Transverse colon (tissue), 4 donors: ENCODE measurements at regions not wholly inside any gene's neighbourhood (a gene's known extent, or its start where the extent isn't known, plus 50 kb on each side); places are given as distances from the start of the nearest gene placed in this dataset.

Experiments used
- DNase-seq: peaks from one replicate; pipeline ENCODE4 v3.0.0-alpha.2; 2019
- H3K27ac ChIP-seq, 4 donors: fragments of 200-600 bp; sonication (generic); 2 replicates each; pipeline ENCODE4 v1.5.1; 2016 to 2018; ENCODE audit warnings: inconsistent platforms in 4 of 4
- H3K27me3 ChIP-seq: fragments of 200-600 bp; sonication (generic); 2 replicates; pipeline ENCODE4 v1.5.1; 2017; ENCODE audit warnings: inconsistent platforms
- H3K36me3 ChIP-seq, 4 donors: fragments of 200-600 bp; sonication (generic); 2 replicates each; pipeline ENCODE4 v1.5.1; 2017 to 2019; ENCODE audit warnings: inconsistent platforms in 4 of 4
- H3K4me1 ChIP-seq, 4 donors: fragments of 200-600 bp; sonication (generic); 2 replicates each; pipeline ENCODE4 v1.5.1; 2017 to 2020; ENCODE audit warnings: inconsistent platforms in 4 of 4
- H3K4me3 ChIP-seq, 4 donors: fragments of 200-600 bp; sonication (generic); 1 replicate in 1 of 4; 2 replicates in 3 of 4; pipeline versions ENCODE4 v1.5.1 to v1.6.1; 2017 to 2019; ENCODE audit warnings: inconsistent platforms in 4 of 4
- H3K9me3 ChIP-seq, 2 donors: fragments of 200-600 bp; sonication (generic); 2 replicates each; pipeline ENCODE4 v1.5.1; 2017 to 2019; ENCODE audit warnings: inconsistent platforms in 2 of 2
- EP300 ChIP-seq: sonication (generic); formaldehyde crosslinking; IDR thresholded peaks from one replicate; pipeline ENCODE4 v1.6.1; 2017; ENCODE audit warnings: antibody characterized with exemption, low read depth
- POLR2A ChIP-seq: fragments of 450-650 bp; IDR thresholded peaks from one replicate; pipeline ENCODE4 v1.6.1; 2016; ENCODE audit warnings: antibody characterized with exemption, mild to moderate bottlenecking, moderate library complexity
- POLR2AphosphoS5 ChIP-seq, 3 donors: sonication (generic); formaldehyde crosslinking; IDR thresholded peaks; one replicate each; pipeline ENCODE4 v1.6.1; 2016; ENCODE audit warnings: antibody characterized with exemption in 3 of 3
- WGBS, 2 donors: methylation state at CpG; one replicate each; pipeline ENCODE4 v1.1.5; 2018; ENCODE audit warnings: low coverage in 1 of 2; 5-methylcytosine and 5-hydroxymethylcytosine counted together
- in situ Hi-C, 4 donors: fragments of 200-750 bp; cut with MboI; loops; one replicate each; pipeline versions ENCODE4 v1.15.0 to v1.15.1; 2017; ENCODE audit warnings: low sequenced_read_pairs in 3 of 4, low pct_ligation_motif_present in 1 of 4, low pct_unique_long_range_greater_than_20kb in 1 of 4
- intact Hi-C: fragments of 100-400 bp; cut with DNase I; formaldehyde crosslinking; loops from one replicate; pipeline ENCODE4 v1.15.1; 2023; ENCODE audit warnings: low total_unique reads
- TF ChIP-seq, protein P1 (sequence below), 5 experiments: fragments of 200-600 bp in 3 of 5; fragments of 450-650 bp in 2 of 5; sonication (generic) in 3 of 5; IDR thresholded peaks; 1 replicate in 2 of 5; 2 replicates in 3 of 5; pipeline ENCODE4 v1.5.1; 2016 to 2017; ENCODE audit warnings: antibody characterized with exemption in 5 of 5, inconsistent platforms in 3 of 5, mild to moderate bottlenecking in 2 of 5, moderate library complexity in 1 of 5

DNA sequence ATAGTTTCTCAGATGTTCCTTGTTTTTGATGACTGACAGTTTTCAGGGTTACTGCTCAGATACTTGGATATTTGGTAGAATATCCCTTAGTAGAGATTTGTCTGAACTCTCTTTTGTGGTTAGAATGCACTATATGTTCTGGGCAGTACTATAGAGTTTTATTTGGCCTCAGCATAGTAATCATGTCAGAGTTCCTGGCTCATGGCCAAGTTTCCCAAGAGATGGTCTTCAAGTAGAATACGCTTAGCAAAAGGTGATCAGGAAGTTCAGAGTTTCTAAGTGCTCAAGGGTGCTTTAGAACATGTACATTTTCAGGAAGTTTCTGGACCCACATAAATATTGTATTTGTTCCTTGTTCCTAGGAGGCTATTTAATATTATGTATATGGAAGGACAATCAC lies 1209.7 kb upstream of the GJE1 start:
- DNase-seq = no peak
- H3K4me1 ChIP-seq = no peaks in the 10 kb centered on the region
- H3K9me3 ChIP-seq = no peaks in the 10 kb centered on the region
- H3K4me3 ChIP-seq = no peak overlapping the region
- intact Hi-C loops = no loop called here
- H3K27ac ChIP-seq = no peak overlapping the region
- no peak for TF ChIP-seq POLR2A
- no peak for TF ChIP-seq EP300
- TF ChIP-seq, protein P1, sequence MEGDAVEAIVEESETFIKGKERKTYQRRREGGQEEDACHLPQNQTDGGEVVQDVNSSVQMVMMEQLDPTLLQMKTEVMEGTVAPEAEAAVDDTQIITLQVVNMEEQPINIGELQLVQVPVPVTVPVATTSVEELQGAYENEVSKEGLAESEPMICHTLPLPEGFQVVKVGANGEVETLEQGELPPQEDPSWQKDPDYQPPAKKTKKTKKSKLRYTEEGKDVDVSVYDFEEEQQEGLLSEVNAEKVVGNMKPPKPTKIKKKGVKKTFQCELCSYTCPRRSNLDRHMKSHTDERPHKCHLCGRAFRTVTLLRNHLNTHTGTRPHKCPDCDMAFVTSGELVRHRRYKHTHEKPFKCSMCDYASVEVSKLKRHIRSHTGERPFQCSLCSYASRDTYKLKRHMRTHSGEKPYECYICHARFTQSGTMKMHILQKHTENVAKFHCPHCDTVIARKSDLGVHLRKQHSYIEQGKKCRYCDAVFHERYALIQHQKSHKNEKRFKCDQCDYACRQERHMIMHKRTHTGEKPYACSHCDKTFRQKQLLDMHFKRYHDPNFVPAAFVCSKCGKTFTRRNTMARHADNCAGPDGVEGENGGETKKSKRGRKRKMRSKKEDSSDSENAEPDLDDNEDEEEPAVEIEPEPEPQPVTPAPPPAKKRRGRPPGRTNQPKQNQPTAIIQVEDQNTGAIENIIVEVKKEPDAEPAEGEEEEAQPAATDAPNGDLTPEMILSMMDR (IDR thresholded peaks at IDR 0.05) = no peak
- no peak for TF ChIP-seq POLR2AphosphoS5 (IDR thresholded peaks at IDR 0.05)
- in situ Hi-C loops = no loop called here
- WGBS, 2 donors = 75% methylated on average over 1 of the region's 1 CpG; no CpG with 5 or more reads in 1 of the 2 donors
- no peaks in the 10 kb centered on the region for H3K27me3 ChIP-seq
- no peaks in the 10 kb centered on the region for H3K36me3 ChIP-seq

DNA sequence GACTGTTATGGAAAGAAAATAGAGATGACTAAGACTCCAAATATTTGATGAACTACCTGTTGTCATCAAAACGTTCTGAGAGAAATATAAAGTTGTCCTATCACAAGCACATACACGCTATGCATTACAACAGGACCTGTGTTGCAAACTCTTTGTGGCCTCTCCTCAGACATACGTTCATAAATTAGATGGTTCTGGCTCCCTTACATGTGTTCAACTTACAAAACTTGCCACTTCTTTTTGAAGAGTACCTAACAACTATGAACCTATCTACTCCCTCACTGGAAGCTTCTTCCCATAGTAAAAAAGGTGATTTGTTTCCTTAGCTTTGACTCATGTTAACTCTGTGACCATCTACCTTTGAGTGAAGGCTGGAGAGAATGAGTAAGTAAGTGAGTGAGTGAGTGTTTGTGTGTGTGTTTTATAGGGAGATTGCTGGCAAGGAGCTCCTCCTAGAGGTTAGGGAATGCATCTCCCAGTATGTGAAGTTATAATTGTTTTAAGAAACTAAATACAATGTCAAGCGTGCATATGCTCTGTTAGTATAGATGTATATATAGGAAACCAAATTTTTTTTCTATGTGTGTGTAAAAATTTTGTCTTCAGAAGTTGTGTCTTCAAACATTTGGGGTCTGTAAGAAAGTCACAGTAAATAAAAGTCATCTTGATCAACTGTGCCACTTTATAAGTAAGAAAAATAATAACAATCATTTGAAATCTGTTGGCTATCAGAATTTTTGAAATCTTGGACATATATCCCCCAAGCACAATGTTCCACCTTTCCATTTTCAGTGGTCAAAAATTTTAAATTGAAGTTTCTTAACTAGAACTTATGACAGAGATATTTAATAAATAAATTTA lies 1211.1 kb upstream of the GJE1 start:
- no peaks in the 10 kb centered on the region for H3K27me3 ChIP-seq
- no peak overlapping the region for H3K27ac ChIP-seq
- H3K4me3 ChIP-seq = no peak overlapping the region
- H3K36me3 ChIP-seq = no peaks in the 10 kb centered on the region
- intact Hi-C loops = no loop called here
- no peaks in the 10 kb centered on the region for H3K9me3 ChIP-seq
- in situ Hi-C loops = no loop called here
- peak; percentile 19 for DNase-seq
- no peaks in the 10 kb centered on the region for H3K4me1 ChIP-seq
- no peak for TF ChIP-seq EP300
- TF ChIP-seq, protein P1 (IDR thresholded peaks at IDR 0.05) = peak; percentile 50 to 57 (median 54)
- TF ChIP-seq POLR2AphosphoS5 (IDR thresholded peaks at IDR 0.05) = no peak
- no peak for TF ChIP-seq POLR2A
- 44 to 48% methylated on average over 3 to 4 of the region's 4 CpGs for WGBS, 2 donors

DNA sequence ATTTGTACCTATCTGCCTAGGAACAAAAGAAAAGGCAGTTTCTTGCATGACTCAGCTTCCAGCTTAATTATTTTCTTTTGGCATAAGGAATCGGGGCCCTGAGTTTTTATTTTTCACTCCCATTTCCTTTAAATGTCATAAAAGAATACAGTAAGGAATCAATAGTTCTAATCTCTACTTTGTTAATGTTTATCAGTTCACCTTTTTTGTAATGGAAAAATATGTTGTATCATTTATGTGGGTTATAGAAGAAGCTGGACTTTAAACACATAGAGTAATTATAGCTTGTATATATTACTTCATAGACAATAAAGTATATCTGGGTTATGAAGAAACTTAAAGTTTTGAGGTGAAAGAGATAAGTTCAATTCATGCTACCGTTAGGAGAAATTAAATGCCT lies 1214.8 kb upstream of the GJE1 start:
- Histone ChIP-seq H3K27ac (no peak overlapping the region), H3K36me3 (no peaks in the 10 kb centered on the region), H3K27me3 (no peaks in the 10 kb centered on the region), H3K4me1 (no peaks in the 10 kb centered on the region), H3K4me3 (no peak overlapping the region), H3K9me3 (no peaks in the 10 kb centered on the region)
- intact Hi-C loops = no loop called here
- 31 to 49% methylated on average over 2 of the region's 2 CpGs for WGBS, 2 donors
- no peak for DNase-seq
- TF ChIP-seq EP300 (no peak), POLR2A (no peak), POLR2AphosphoS5 (IDR thresholded peaks at IDR 0.05) (no peak)
- TF ChIP-seq, protein P1 (IDR thresholded peaks at IDR 0.05) = no peak
- in situ Hi-C loops = no loop called here

DNA sequence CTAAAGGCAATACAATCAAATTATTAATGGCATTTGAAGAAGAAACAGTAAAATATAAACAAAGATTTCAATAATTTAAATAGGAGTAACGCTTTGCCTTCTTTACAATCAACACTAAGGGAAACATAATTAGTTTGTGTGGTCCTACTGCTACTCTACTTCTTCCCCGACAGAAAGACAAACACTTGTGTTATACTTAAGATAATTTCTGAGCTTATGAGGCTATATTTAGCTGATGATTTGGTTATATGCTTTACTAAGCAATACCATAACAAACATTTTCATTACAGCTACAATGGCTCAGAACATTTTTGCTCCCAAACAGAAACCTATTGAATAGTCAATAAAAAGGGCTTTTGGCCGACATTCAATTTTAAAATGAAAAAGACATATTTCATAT lies 1217.2 kb upstream of the GJE1 start:
- H3K27me3 ChIP-seq = no peaks in the 10 kb centered on the region
- no peaks in the 10 kb centered on the region for H3K36me3 ChIP-seq
- DNase-seq = no peak
- H3K9me3 ChIP-seq = no peaks in the 10 kb centered on the region
- no peak overlapping the region for H3K4me3 ChIP-seq
- TF ChIP-seq EP300 = no peak
- TF ChIP-seq POLR2A = no peak
- TF ChIP-seq, protein P1 (IDR thresholded peaks at IDR 0.05) = no peak
- no peak for TF ChIP-seq POLR2AphosphoS5 (IDR thresholded peaks at IDR 0.05)
- in situ Hi-C loops (no loop called here), intact Hi-C loops (no loop called here)
- 67% methylated on average over 3 of the region's 3 CpGs for WGBS, 2 donors
- H3K27ac ChIP-seq = no peak overlapping the region
- H3K4me1 ChIP-seq = no peaks in the 10 kb centered on the region
